Peyer's patch (tissue), 4 donors: ENCODE measurements at regions not wholly inside any gene's neighbourhood (a gene's known extent, or its start where the extent isn't known, plus 50 kb on each side); places are given as distances from the start of the nearest gene placed in this dataset.

Experiments
- CTCF ChIP-seq, 6 experiments: fragments of 450-650 bp in 4 of 6; fragments of 200-600 bp in 2 of 6; sonication (generic) in 1 of 6; IDR thresholded peaks; one replicate each; pipeline ENCODE4 v1.5.1; 2017 to 2019; ENCODE audit warnings: antibody characterized with exemption in 6 of 6, mild to moderate bottlenecking in 3 of 6, moderate library complexity in 1 of 6
- POLR2A ChIP-seq, 2 donors: fragments of 450-650 bp; IDR thresholded peaks; one replicate each; pipeline ENCODE4 v1.5.1; 2017; ENCODE audit warnings: antibody characterized with exemption in 2 of 2, mild to moderate bottlenecking in 2 of 2, moderate library complexity in 2 of 2

GRCh38 chr10:83253011-83253671 lies 886.2 kb upstream of the GHITM start:
- no peak for TF ChIP-seq POLR2A (IDR thresholded peaks at IDR 0.05)
- TF ChIP-seq CTCF (IDR thresholded peaks at IDR 0.05): no peak
